ENCODE measurements at regions not wholly inside any gene's neighbourhood (a gene's known extent, or its start where the extent isn't known, plus 50 kb on each side); places are given as distances from the start of the nearest gene placed in this dataset.

GRCh38 chr4:32560306-32560705 is 1840.1 kb downstream of the PCDH7 start (continued):
- TF ChIP-seq CTCF (IDR thresholded peaks at IDR 0.05 in 2 of 3, conservative IDR thresholded peaks at IDR 0.05 in 1 of 3; ENCODE audit: borderline replicate concordance in 1 of 3, insufficient read depth in 1 of 3, low read depth in 2 of 3, low read length in 2 of 3) (no peak), ZBTB33 (IDR thresholded peaks at IDR 0.05; ENCODE audit: extremely low read depth, insufficient replicate concordance, low read length) (no peak), RAD21 (IDR thresholded peaks at IDR 0.05; ENCODE audit: low read depth) (no peak), ZNF274 (IDR thresholded peaks at IDR 0.05; ENCODE audit: low read depth, low read length) (no peak), ATF3 (IDR thresholded peaks at IDR 0.05) (no peak)

- intact Hi-C loops (cut with micrococcal nuclease), result no loop called here
- Histone ChIP-seq H3K27me3 (ENCODE audit: insufficient read depth, low read length) (no peaks in the 10 kb centered on the region), H4K20me1 (ENCODE audit: insufficient read depth) (no peaks in the 10 kb centered on the region), H3K27ac (ENCODE audit: low read depth, low read length) (no peak overlapping the region), H3K9me3 (ENCODE audit: control insufficient read depth in 1 of 2, insufficient read depth in 1 of 2, low read depth in 1 of 2, low read length in 2 of 2) (no peaks in the 10 kb centered on the region), H3K9me2 (ENCODE audit: insufficient read depth) (no peaks in the 10 kb centered on the region), H3K79me2 (ENCODE audit: insufficient read depth, low read length) (no peaks in the 10 kb centered on the region), H3K36me3 (ENCODE audit: control insufficient read depth in 1 of 2, insufficient read depth in 2 of 2, low read length in 2 of 2) (no peaks in the 10 kb centered on the region), H3K4me1 (ENCODE audit: control insufficient read depth in 1 of 2, insufficient read depth in 2 of 2, low read length in 2 of 2) (peaks cover 0 to 5% of the 10 kb centered on the region in 2 experiments; a peak in 1 of 4 replicates), H3K4me3 (replicated peaks in 1 of 2; ENCODE audit: low read depth in 1 of 2, low read length in 2 of 2) (no peak overlapping the region), H3K9ac (ENCODE audit: low read length) (no peak overlapping the region), H3K4me2 (ENCODE audit: low read length) (no peak overlapping the region), H2AFZ (ENCODE audit: low read depth, low read length, poor library complexity, severe bottlenecking) (no peak overlapping the region)
- ATAC-seq (no peak), DNase-seq (ENCODE audit: low read depth, low spot score) (no peak)
- ChIA-PET RAD21 (ENCODE audit: low non-redundant PET in 1 of 2, low total read pairs in 2 of 2, uncharacterized antibody in 2 of 2, unreplicated experiment in 2 of 2) (no interaction called here), POLR2A (no interaction called here), CTCF (no interaction called here)
- BruUV-seq (replicated peaks), result no TSS peak
- TF ChIP-seq EZH2 (IDR thresholded peaks at IDR 0.05), result no peak
- no peak for TF ChIP-seq MAX (IDR thresholded peaks at IDR 0.05)
- TF ChIP-seq ELF1 (IDR thresholded peaks at IDR 0.05; ENCODE audit: borderline replicate concordance, low read depth), result no peak
- TF ChIP-seq RAD21 (IDR thresholded peaks at IDR 0.05; ENCODE audit: low read depth), result no peak
- no peak for TF ChIP-seq ZNF274 (IDR thresholded peaks at IDR 0.05; ENCODE audit: low read depth, low read length)
These were observed 1841.8 kb downstream of the PCDH7 start for GRCh38 chr4:32562010-32562409.

Measured in HCT116 (cell line).